Activated CD8-positive, alpha-beta memory T cell treated with anti-CD3 and anti-CD28 coated beads for 4 hours (primary cell): ENCODE measurements at regions not wholly inside any gene's neighbourhood (a gene's known extent, or its start where the extent isn't known, plus 50 kb on each side); places are given as distances from the start of the nearest gene placed in this dataset.
"Not testable (repeated sequence)": the region's sequence is repeated elsewhere in the genome, so short reads cannot be mapped to it uniquely, and the experiment has no call there.

Experiments used
- DNase-seq, 2 donors: peaks; one replicate each; pipeline ENCODE4 v3.0.0-alpha.2; 2020; ENCODE audit warnings: low read depth in 2 of 2

- DNase-seq, result no peak
Measured at GRCh38 chrX:63466690-63467089, 115.6 kb upstream of the SPIN4 start.

- no peak for DNase-seq
Measured at GRCh38 chrX:63458981-63459380, 107.8 kb upstream of the SPIN4 start.

- no peak for DNase-seq
Measured at GRCh38 chrX:63453571-63453970, 102.4 kb upstream of the SPIN4 start.

GRCh38 chrX:63441717-63442116, 90.6 kb upstream of the SPIN4 start:
- no peak for DNase-seq

GRCh38 chrX:63439580-63439979, 88.4 kb upstream of the SPIN4 start:
- DNase-seq, result no peak

GRCh38 chrX:63436865-63437264, 85.7 kb upstream of the SPIN4 start:
- no peak for DNase-seq

GRCh38 chrX:63434665-63435064, 83.5 kb upstream of the SPIN4 start:
- no peak for DNase-seq

- no peak for DNase-seq
Measured at GRCh38 chrX:63434206-63434605, 83.1 kb upstream of the SPIN4 start.

GRCh38 chrX:63430026-63430425, 78.9 kb upstream of the SPIN4 start:
- DNase-seq, result no peak

- no peak for DNase-seq
Measured at GRCh38 chrX:63428348-63428747, 77.2 kb upstream of the SPIN4 start.

GRCh38 chrX:63426519-63426918, 75.4 kb upstream of the SPIN4 start:
- no peak for DNase-seq

GRCh38 chrX:63424063-63424462, 72.9 kb upstream of the SPIN4 start:
- DNase-seq, result no peak

- DNase-seq, result no peak
Measured at GRCh38 chrX:63421411-63421810, 70.3 kb upstream of the SPIN4 start.

- DNase-seq, result no peak
Measured at GRCh38 chrX:63418211-63418610, 67.1 kb upstream of the SPIN4 start.

GRCh38 chrX:63417649-63418048, 66.5 kb upstream of the SPIN4 start:
- no peak for DNase-seq

GRCh38 chrX:63409934-63410333, 58.8 kb upstream of the SPIN4 start:
- DNase-seq, result not testable (repeated sequence)

- no peak for DNase-seq
Measured at GRCh38 chrX:63408050-63408449, 56.9 kb upstream of the SPIN4 start.

GRCh38 chrX:63404332-63404731, 53.2 kb upstream of the SPIN4 start:
- DNase-seq, result no peak

- DNase-seq, result no peak
Measured at GRCh38 chrX:63402106-63402505, 51.0 kb upstream of the SPIN4 start.
